Liver (tissue), 8 donors: ENCODE measurements at regions not wholly inside any gene's neighbourhood (a gene's known extent, or its start where the extent isn't known, plus 50 kb on each side); places are given as distances from the start of the nearest gene placed in this dataset. TPM values are rescaled to one million over a fixed set of nuclear protein-coding genes. Genes with fewer than 3 reads are reported as not detected.
A peak's percentile ranks its signal among the peaks of the same experiment; 100 is the strongest.

Source experiments
- DNase-seq: peaks from one replicate; pipeline ENCODE4 v3.0.0-alpha.2; 2017; ENCODE audit warnings: low spot score
- H3K27ac ChIP-seq, 2 donors: one replicate each; pipeline ENCODE4 v1.7.0; 2013; ENCODE audit warnings: inconsistent platforms in 2 of 2, low read length in 2 of 2, control low read depth in 1 of 2, low read depth in 1 of 2, mild to moderate bottlenecking in 1 of 2
- H3K27me3 ChIP-seq, 4 donors: one replicate each; pipeline versions ENCODE4 v1.6.1 to v1.7.0; 2013; ENCODE audit warnings: low read length in 3 of 4, inconsistent platforms in 1 of 4, mild to moderate bottlenecking in 1 of 4, moderate library complexity in 1 of 4; ENCODE audit not compliant: control insufficient read depth in 4 of 4, insufficient read depth in 4 of 4
- H3K36me3 ChIP-seq, 4 donors: one replicate each; pipeline versions ENCODE4 v1.6.1 to v1.7.0; 2013; ENCODE audit warnings: low read length in 3 of 4, mild to moderate bottlenecking in 3 of 4, low read depth in 1 of 4, moderate library complexity in 1 of 4; ENCODE audit not compliant: control insufficient read depth in 4 of 4, insufficient read depth in 3 of 4
- H3K4me1 ChIP-seq, 4 donors: one replicate each; pipeline versions ENCODE4 v1.6.1 to v1.7.0; 2013; ENCODE audit warnings: low read length in 3 of 4, mild to moderate bottlenecking in 3 of 4, moderate library complexity in 1 of 4; ENCODE audit not compliant: control insufficient read depth in 4 of 4, insufficient read depth in 4 of 4
- H3K4me3 ChIP-seq, 3 donors: one replicate each; pipeline versions ENCODE4 v1.6.1 to v1.7.0; 2013; ENCODE audit warnings: low read length in 3 of 3, control low read depth in 1 of 3, low read depth in 1 of 3, mild to moderate bottlenecking in 1 of 3
- H3K9ac ChIP-seq, 2 donors: one replicate each; pipeline ENCODE4 v1.7.0; 2013; ENCODE audit warnings: low read length in 2 of 2, mild to moderate bottlenecking in 2 of 2, moderate library complexity in 2 of 2, control low read depth in 1 of 2, low read depth in 1 of 2
- H3K9me3 ChIP-seq, 4 donors: one replicate each; pipeline versions ENCODE4 v1.6.1 to v1.7.0; 2013; ENCODE audit warnings: low read length in 3 of 4; ENCODE audit not compliant: control insufficient read depth in 4 of 4
- GABPA ChIP-seq, 2 donors: IDR thresholded peaks in 1 of 2; conservative IDR thresholded peaks in 1 of 2; 2 replicates each; pipeline ENCODE4 v1.6.1; 2016; ENCODE audit warnings: antibody characterized with exemption in 2 of 2, mild to moderate bottlenecking in 1 of 2, moderate library complexity in 1 of 2
- MAX ChIP-seq: IDR thresholded peaks from 2 replicates; pipeline ENCODE4 v1.6.1; 2016; ENCODE audit warnings: antibody characterized with exemption
- WGBS: extraction: QIAGEN DNeasy Blood & Tissue Kit; methylation state at CpG from one replicate; pipeline ENCODE4 v1.1.7; 2013; 5-methylcytosine and 5-hydroxymethylcytosine counted together
- small RNA-seq: library from RNA; depleted of rRNA; stranded (forward); fragments of <200 nt; gene quantifications from one replicate; pipeline ENCODE3, GENCODE V24; 2014
- donor health status: healthy.
- donor health status: healthy.
- donor health status: healthy.
- donor health status: healthy.

DNA sequence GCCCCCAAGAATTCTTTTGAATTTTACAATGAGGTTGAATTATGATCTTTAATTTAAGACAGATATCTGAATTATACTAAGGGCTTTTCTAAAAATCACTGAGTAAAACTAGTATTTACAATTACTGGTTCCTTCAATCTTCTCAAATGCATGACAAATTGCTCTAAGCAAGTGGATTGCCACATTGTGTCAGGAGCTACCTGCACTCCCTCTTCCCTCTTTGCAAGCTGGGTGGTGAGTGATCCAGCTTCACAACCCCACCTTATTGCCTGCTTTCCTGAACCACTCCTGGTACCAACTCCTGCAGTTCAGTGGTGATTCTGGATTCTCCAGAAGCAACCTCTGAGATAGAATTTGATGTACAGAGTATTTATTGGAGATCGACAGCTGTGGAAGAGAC is 49.9 kb upstream of the SERP2 start:
- 98% methylated on average over 1 of the region's 1 CpG for WGBS
- no peaks in the 10 kb centered on the region for H3K27me3 ChIP-seq
- no peak overlapping the region for H3K4me3 ChIP-seq
- no peaks in the 10 kb centered on the region for H3K9me3 ChIP-seq
- H3K4me1 ChIP-seq: peaks cover 0 to 14% (median 4%) of the 10 kb centered on the region in 4 donors
- TF ChIP-seq MAX: no peak
- no peak for TF ChIP-seq GABPA (IDR thresholded peaks at IDR 0.05 in 1 of 2, conservative IDR thresholded peaks at IDR 0.05 in 1 of 2)
- no peak for DNase-seq
- peak overlapping the region in 1 of 2 donors; percentile 79 for H3K27ac ChIP-seq
- no peaks in the 10 kb centered on the region for H3K36me3 ChIP-seq
- H3K9ac ChIP-seq: peak overlapping the region in 1 of 2 donors; percentile 42

Small RNAs in the stretch of these regions (small RNA-seq; reads per million reads assigned to genes)
- gene MIR8079: not detected
